Vagina (tissue), 2 donors: ENCODE measurements at regions not wholly inside any gene's neighbourhood (a gene's known extent, or its start where the extent isn't known, plus 50 kb on each side); places are given as distances from the start of the nearest gene placed in this dataset.

Experiments
- POLR2A ChIP-seq, 2 donors: fragments of 450-650 bp; IDR thresholded peaks; one replicate each; pipeline ENCODE4 v1.6.1; 2017; ENCODE audit warnings: antibody characterized with exemption in 2 of 2, mild to moderate bottlenecking in 2 of 2, moderate library complexity in 2 of 2
- POLR2AphosphoS5 ChIP-seq, 2 donors: sonication (generic); formaldehyde crosslinking; IDR thresholded peaks; one replicate each; pipeline ENCODE4 v1.9.0; 2017; ENCODE audit warnings: antibody characterized with exemption in 2 of 2, mild to moderate bottlenecking in 2 of 2, low read depth in 1 of 2; ENCODE audit not compliant: insufficient read depth in 1 of 2
- TF ChIP-seq, protein P1 (sequence below), 3 experiments: fragments of 450-650 bp in 2 of 3; fragments of 200-600 bp in 1 of 3; sonication (generic) in 1 of 3; IDR thresholded peaks; one replicate each; pipeline ENCODE4 v1.5.1; 2017 to 2019; ENCODE audit warnings: antibody characterized with exemption in 3 of 3, mild to moderate bottlenecking in 2 of 3, moderate library complexity in 2 of 3

DNA sequence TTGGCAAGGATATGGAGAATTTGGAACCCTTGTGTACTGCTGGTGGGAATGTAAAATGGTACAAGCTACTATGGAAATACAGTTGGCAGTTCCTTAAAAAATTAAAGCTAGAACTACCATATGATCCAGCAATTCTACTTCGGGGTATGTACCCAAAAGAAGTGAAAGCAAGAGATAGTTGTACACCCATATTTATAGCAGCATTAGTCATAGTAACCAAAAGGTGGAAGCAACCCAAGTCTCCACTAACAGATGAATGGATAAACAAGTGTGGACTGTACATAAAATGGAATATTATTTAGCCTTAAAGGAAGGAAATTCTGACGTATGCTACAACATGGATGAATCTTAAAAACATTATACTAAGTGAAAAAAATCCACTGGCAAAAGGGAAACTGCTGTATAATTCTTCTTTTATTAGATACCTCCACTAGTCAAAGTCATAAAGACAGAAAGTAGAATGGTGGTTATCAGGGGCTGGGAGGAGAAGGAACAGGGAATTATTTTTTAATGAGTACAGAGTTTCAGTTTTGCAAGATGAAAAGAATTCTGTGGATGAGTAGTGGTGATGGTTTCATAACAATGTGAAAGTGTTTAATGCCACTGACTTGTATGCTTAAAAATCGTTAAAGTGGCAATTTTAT, 141.6 kb downstream of the RXFP2 start:
- TF ChIP-seq, protein P1, sequence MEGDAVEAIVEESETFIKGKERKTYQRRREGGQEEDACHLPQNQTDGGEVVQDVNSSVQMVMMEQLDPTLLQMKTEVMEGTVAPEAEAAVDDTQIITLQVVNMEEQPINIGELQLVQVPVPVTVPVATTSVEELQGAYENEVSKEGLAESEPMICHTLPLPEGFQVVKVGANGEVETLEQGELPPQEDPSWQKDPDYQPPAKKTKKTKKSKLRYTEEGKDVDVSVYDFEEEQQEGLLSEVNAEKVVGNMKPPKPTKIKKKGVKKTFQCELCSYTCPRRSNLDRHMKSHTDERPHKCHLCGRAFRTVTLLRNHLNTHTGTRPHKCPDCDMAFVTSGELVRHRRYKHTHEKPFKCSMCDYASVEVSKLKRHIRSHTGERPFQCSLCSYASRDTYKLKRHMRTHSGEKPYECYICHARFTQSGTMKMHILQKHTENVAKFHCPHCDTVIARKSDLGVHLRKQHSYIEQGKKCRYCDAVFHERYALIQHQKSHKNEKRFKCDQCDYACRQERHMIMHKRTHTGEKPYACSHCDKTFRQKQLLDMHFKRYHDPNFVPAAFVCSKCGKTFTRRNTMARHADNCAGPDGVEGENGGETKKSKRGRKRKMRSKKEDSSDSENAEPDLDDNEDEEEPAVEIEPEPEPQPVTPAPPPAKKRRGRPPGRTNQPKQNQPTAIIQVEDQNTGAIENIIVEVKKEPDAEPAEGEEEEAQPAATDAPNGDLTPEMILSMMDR (IDR thresholded peaks at IDR 0.05): no peak
- TF ChIP-seq POLR2A (IDR thresholded peaks at IDR 0.05) (no peak), POLR2AphosphoS5 (IDR thresholded peaks at IDR 0.05; ENCODE audit: insufficient read depth in 1 of 2, low read depth in 1 of 2) (no peak)
